ENCODE measurements at regions not wholly inside any gene's neighbourhood (a gene's known extent, or its start where the extent isn't known, plus 50 kb on each side); places are given as distances from the start of the nearest gene placed in this dataset.

DNA sequence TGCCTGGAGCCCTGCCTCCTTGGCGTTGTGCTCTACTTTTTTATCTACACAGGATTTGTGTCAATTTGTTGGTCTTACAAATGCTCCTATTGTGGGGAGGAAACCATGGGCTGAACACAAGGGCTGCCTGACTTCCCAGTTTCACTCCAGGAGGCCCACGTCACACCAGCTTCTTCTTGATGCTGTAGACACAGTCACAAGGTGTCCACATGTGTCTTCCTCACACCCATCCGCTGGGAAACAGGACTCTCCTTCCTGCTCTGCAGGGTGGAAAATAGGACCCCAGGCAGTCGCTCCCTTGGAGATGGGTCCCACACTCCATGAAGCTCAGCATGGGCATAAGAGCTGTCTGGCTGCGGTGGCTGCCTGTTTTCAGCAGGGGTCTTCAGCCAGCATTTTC is 468.2 kb downstream of the EPHA4 start:
- TF ChIP-seq ZNF311 (tag by site-specific recombination; IDR thresholded peaks at IDR 0.05; ENCODE audit: borderline replicate concordance) (no peak), SALL2 (tag by site-specific recombination; IDR thresholded peaks at IDR 0.05; ENCODE audit: borderline replicate concordance) (no peak), ZNF776 (tag by site-specific recombination; IDR thresholded peaks at IDR 0.05; ENCODE audit: borderline replicate concordance) (no peak), ZNF792 (tag by site-specific recombination; IDR thresholded peaks at IDR 0.05) (no peak)
- TF ChIP-seq, protein P1, sequence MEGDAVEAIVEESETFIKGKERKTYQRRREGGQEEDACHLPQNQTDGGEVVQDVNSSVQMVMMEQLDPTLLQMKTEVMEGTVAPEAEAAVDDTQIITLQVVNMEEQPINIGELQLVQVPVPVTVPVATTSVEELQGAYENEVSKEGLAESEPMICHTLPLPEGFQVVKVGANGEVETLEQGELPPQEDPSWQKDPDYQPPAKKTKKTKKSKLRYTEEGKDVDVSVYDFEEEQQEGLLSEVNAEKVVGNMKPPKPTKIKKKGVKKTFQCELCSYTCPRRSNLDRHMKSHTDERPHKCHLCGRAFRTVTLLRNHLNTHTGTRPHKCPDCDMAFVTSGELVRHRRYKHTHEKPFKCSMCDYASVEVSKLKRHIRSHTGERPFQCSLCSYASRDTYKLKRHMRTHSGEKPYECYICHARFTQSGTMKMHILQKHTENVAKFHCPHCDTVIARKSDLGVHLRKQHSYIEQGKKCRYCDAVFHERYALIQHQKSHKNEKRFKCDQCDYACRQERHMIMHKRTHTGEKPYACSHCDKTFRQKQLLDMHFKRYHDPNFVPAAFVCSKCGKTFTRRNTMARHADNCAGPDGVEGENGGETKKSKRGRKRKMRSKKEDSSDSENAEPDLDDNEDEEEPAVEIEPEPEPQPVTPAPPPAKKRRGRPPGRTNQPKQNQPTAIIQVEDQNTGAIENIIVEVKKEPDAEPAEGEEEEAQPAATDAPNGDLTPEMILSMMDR (tag by site-specific recombination; IDR thresholded peaks at IDR 0.05): no peak
